ENCODE measurements at regions not wholly inside any gene's neighbourhood (a gene's known extent, or its start where the extent isn't known, plus 50 kb on each side); places are given as distances from the start of the nearest gene placed in this dataset.

GRCh38 chr14:34122081-34122480, 171.2 kb upstream of the EGLN3 start:
- no peak for DNase-seq (ENCODE audit: low read depth, low spot score)

GRCh38 chr14:34120185-34120977, 169.5 kb upstream of the EGLN3 start:
- H3K4me3 ChIP-seq (ENCODE audit: low read length) = no peak overlapping the region
- DNase-seq (ENCODE audit: low read depth, low spot score) = no peak

More at GRCh38 chr14:34122081-34122480, 171.2 kb upstream of the EGLN3 start:
- no peak overlapping the region for H3K4me3 ChIP-seq (ENCODE audit: low read length)

- no peak overlapping the region for H3K4me3 ChIP-seq (ENCODE audit: low read length)
- no peak for DNase-seq (ENCODE audit: low read depth, low spot score)
Measured at GRCh38 chr14:34119107-34119858, 168.4 kb upstream of the EGLN3 start.

DNA sequence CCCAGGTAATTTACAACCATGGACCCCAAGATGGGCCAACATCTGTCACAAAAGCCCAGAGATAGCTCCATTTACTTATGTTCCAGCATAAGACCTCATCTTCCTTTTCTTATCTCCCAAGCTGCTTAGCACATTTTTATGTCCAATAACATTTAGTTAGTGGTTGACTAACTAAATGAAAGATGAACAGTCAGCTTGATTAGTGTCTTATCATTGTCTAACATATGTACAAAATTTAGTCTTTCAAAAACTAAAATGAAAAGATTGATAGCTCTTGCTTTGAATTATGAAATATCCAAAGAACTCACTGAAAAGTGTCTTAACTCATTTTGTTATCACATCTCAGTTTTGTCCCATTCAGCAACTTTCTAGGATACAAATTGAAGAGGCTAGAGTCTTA, 163.1 kb upstream of the EGLN3 start:
- DNase-seq (ENCODE audit: low read depth, low spot score) = no peak
- no peak overlapping the region for H3K4me3 ChIP-seq (ENCODE audit: low read length)

DNA sequence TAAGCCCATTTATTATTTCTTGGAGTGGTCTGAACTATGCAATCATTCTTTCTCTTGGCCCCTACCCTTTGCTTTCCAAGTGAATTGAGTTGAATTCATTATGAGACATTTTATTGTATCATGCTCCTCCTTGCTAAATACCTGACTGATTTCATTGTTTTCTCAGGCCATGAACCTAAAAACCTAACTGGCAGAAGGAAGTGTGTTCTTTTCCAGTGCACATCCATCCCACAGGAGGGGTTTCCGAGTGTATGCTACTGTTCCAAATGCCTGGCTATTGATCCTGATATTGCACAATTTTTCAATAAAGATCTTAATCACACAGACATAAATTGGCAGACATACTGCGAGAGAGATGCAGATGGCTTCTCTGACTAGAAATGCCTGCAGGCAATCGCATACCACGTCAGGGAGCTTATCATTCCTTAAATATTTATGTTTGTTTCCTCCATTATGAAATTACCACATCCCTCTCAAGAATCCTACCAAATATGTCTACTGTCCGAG, 162.2 kb upstream of the EGLN3 start:
- no peak for DNase-seq (ENCODE audit: low read depth, low spot score)
- H3K4me3 ChIP-seq (ENCODE audit: low read length) = no peak overlapping the region

DNA sequence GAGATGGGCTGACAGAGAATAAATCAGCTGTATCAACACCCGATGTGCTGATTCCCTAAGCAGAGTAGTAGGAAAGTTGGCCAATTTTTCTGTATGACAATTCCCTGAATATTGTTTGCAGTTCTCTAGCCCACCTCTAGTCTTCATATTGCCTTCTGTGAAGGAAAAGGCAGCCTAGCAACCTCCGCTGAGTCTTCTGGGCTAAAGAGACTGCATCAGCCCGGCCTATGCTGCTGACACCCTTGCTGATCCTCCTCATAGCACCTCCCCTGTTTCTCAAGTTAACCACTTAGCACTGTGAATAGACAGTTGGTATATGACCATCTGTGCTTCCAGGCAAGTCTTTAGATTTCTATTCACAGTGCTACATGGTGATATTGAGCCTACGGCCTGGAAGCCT, 161.1 kb upstream of the EGLN3 start:
- H3K4me3 ChIP-seq (ENCODE audit: low read length) = no peak overlapping the region
- DNase-seq (ENCODE audit: low read depth, low spot score) = no peak

GRCh38 chr14:34111505-34111904, 160.6 kb upstream of the EGLN3 start:
- H3K4me3 ChIP-seq (ENCODE audit: low read length) = no peak overlapping the region
- no peak for DNase-seq (ENCODE audit: low read depth, low spot score)

GRCh38 chr14:34110531-34110930, 159.7 kb upstream of the EGLN3 start:
- DNase-seq (ENCODE audit: low read depth, low spot score) = no peak
- no peak overlapping the region for H3K4me3 ChIP-seq (ENCODE audit: low read length)

- DNase-seq (ENCODE audit: low read depth, low spot score) = no peak
- H3K4me3 ChIP-seq (ENCODE audit: low read length) = no peak overlapping the region
Measured at GRCh38 chr14:34107441-34107840, 156.6 kb upstream of the EGLN3 start.

DNA sequence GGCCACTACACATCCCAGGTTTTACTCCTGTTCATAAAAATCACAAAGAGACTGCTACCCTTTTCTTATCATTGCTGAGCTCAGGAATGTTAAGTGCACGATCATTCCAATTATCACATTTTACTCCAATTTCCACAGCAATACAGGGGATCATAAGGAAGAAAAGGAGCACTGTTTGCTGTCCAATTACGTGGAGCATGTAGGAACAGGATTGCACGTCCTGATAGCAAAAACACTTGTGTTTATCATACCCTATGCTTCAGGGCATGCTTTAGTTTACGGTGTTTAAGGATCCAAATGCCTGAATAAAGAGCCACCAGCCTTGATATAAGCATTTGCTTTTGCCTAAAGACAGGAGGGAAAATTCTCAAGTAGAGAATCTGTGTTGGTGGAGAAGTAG, 155.4 kb upstream of the EGLN3 start:
- no peak for DNase-seq (ENCODE audit: low read depth, low spot score)
- H3K4me3 ChIP-seq (ENCODE audit: low read length) = no peak overlapping the region

DNA sequence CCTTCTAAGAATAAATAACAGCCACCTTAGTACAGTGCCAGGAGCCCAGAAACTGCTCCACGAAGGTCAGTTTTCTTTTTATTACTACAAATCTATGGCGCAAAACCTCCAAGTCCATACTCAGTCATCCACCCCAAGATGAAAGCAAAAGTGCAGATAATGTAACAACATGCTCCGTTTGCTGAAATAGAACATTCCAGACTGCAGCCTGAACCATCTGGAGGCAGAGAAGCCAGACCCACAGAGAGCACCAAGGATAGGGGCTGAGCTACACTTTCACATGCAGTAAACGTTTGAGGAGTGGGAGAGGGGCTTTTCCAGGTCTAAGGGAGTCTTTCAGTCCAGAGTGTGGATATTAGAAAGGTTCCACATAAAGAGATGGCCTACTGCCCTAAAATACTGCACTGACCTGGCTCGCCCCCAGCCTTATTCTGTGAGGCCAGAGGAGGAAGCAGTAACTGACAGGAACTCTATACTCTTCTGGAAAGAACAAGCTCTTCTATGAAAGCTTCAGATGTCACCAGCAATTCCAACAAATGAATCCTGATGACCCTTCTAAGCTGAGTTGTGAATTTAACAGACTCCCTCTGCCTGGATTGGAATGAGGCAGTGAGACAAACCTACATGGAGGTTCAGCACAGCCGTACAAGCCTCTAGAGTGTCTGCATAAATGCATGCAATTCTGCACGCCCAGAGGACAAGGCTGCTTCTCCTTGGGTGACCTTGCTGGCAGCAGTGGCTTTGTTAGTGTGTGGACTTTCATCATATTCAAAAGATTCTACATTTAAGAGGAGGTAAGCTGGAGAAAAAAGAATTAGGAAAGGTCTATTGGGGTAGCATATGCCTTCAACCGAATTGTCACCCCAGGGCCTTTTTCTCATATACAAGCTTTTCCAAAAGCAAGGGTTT, 153.9 kb upstream of the EGLN3 start:
- no peak overlapping the region for H3K4me3 ChIP-seq (ENCODE audit: low read length)
- no peak for DNase-seq (ENCODE audit: low read depth, low spot score)

DNA sequence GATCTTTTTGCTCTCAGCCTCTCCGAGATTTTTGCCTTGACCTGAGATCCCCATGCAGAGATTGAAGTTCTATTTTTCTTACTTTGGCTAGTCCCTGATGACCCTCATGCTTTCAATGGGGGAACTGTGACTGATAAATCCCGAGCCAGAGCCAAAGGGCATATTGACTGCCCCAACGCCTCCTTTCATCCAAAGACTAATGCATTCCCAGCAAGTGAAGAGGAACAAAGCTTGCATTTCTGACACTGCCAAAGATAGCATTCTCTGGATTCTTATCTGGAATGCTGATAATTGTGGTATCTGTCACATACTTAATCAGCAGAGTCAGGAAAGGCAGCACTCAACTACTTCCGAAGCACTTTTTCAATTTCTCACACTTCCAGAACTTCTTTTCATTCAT, 152.3 kb upstream of the EGLN3 start:
- no peak for DNase-seq (ENCODE audit: low read depth, low spot score)
- no peak overlapping the region for H3K4me3 ChIP-seq (ENCODE audit: low read length)

- no peak for DNase-seq (ENCODE audit: low read depth, low spot score)
- H3K4me3 ChIP-seq (ENCODE audit: low read length) = no peak overlapping the region
Measured at GRCh38 chr14:34099635-34100034, 148.8 kb upstream of the EGLN3 start.

GRCh38 chr14:34098985-34099349, 148.1 kb upstream of the EGLN3 start:
- DNase-seq (ENCODE audit: low read depth, low spot score) = no peak
- H3K4me3 ChIP-seq (ENCODE audit: low read length) = no peak overlapping the region

GRCh38 chr14:34098045-34098984, 147.4 kb upstream of the EGLN3 start:
- no peak overlapping the region for H3K4me3 ChIP-seq (ENCODE audit: low read length)
- peak; percentile 7 for DNase-seq (ENCODE audit: low read depth, low spot score)

- H3K4me3 ChIP-seq (ENCODE audit: low read length) = no peak overlapping the region
- DNase-seq (ENCODE audit: low read depth, low spot score) = no peak
Measured at GRCh38 chr14:34097644-34098043, 146.8 kb upstream of the EGLN3 start.

DNA sequence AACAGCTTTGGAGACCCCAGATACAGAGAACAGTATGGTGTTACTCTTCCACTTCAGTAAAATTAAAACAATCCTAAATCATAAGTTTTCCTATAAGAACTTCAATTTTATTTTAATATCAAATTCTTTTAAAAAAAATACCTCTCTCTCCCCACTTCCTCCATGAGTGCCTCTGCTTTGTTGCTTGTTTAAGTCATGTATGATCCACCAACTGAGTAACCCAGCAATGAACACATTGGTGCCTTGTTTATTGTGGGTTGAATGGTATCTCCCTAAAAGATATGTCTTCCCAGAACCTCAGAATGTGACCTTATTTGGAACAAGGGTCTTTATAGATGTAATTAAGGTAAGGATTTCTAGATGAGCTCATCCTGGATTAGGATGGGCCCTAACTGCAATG, 143.5 kb upstream of the EGLN3 start:
- H3K4me3 ChIP-seq (ENCODE audit: low read length) = no peak overlapping the region
- no peak for DNase-seq (ENCODE audit: low read depth, low spot score)

- no peak overlapping the region for H3K4me3 ChIP-seq (ENCODE audit: low read length)
- peak; percentile 40 for DNase-seq (ENCODE audit: low read depth, low spot score)
Measured at GRCh38 chr14:34093883-34094282, 143.0 kb upstream of the EGLN3 start.

- H3K4me3 ChIP-seq (ENCODE audit: low read length) = no peak overlapping the region
- no peak for DNase-seq (ENCODE audit: low read depth, low spot score)
Measured at GRCh38 chr14:34090451-34090850, 139.6 kb upstream of the EGLN3 start.
